ENCODE measurements at regions not wholly inside any gene's neighbourhood (a gene's known extent, or its start where the extent isn't known, plus 50 kb on each side); places are given as distances from the start of the nearest gene placed in this dataset.

DNA sequence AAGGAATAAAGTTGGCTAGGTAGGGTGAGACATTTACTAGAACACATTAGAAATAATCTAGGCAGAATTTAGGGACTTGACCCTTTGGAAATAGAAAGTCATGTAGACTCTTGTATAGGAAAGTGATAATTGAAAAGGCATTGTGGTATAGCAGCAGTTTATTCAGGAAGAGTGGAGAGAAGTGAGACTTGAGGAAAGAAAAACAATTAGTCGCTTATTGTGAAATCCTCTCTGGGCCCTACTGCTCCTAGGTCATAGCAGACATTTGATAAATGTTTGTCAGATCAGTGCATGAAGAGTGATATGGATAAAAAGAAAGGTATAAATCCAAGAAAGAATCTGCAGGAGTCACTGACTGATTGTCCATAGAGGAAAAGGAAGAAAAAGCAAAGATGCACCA is 337.6 kb downstream of the HNRNPD start:
- H2AK5ac ChIP-seq (ENCODE audit: low read depth, low read length) = no peak overlapping the region
- no peak overlapping the region for H3K4me2 ChIP-seq (ENCODE audit: insufficient read depth in 1 of 2, low read depth in 2 of 2, low read length in 2 of 2)
- H2BK12ac ChIP-seq (ENCODE audit: low read depth, low read length) = no peak overlapping the region
- H3K4me3 ChIP-seq (ENCODE audit: extremely low read depth in 1 of 4, insufficient read depth in 2 of 4, low read depth in 3 of 4, low read length in 4 of 4) = no peak overlapping the region
- H3K79me2 ChIP-seq (ENCODE audit: control insufficient read depth in 1 of 2, insufficient read depth in 2 of 2, low read length in 2 of 2) = no peaks in the 10 kb centered on the region; a peak in 1 of 4 replicates
- H4K8ac ChIP-seq (ENCODE audit: extremely low read depth, insufficient read depth, low read length) = no peak overlapping the region
- H2BK120ac ChIP-seq (replicated peaks; ENCODE audit: low read depth, low read length) = no peak overlapping the region
- H3K14ac ChIP-seq (ENCODE audit: insufficient read length) = no peak overlapping the region
- H2BK5ac ChIP-seq (ENCODE audit: low read depth, low read length) = no peak overlapping the region
- no peak overlapping the region for H2BK20ac ChIP-seq (ENCODE audit: low read length)
- no peaks in the 10 kb centered on the region; a peak in 1 of 7 replicates for H3K27me3 ChIP-seq (replicated peaks in 1 of 4; ENCODE audit: control insufficient read depth in 3 of 4, extremely low read depth in 1 of 4, insufficient read depth in 3 of 4, low read length in 3 of 4)
- H3K4ac ChIP-seq (replicated peaks; ENCODE audit: insufficient read length, low read depth, low read length) = no peak overlapping the region
- ChIA-PET CTCF (ENCODE audit: partially characterized antibody) (no interaction called here), POLR2A (ENCODE audit: partially characterized antibody) (no interaction called here)
- no peaks in the 10 kb centered on the region for H3K23me2 ChIP-seq (ENCODE audit: low read depth, low read length)
- H3K23ac ChIP-seq (ENCODE audit: insufficient read length) = no peak overlapping the region
- no peaks in the 10 kb centered on the region for H3K9me3 ChIP-seq (ENCODE audit: insufficient read depth in 2 of 2, low read depth in 1 of 2, low read length in 1 of 2)
- TF ChIP-seq HDAC6 (IDR thresholded peaks at IDR 0.05; ENCODE audit: low read depth, low read length) = no peak
- TF ChIP-seq ATF2 (IDR thresholded peaks at IDR 0.05; ENCODE audit: low read length) = no peak
- TF ChIP-seq CTBP2 (IDR thresholded peaks at IDR 0.05; ENCODE audit: borderline replicate concordance, insufficient read depth, insufficient read length, low read length) = no peak
- no peak for TF ChIP-seq CHD2 (IDR thresholded peaks at IDR 0.05; ENCODE audit: low read length)
- no peak overlapping the region for H3K56ac ChIP-seq (replicated peaks; ENCODE audit: insufficient read length, low read depth, low read length)
- FAIRE-seq (no peak), DNase-seq (ENCODE audit: low read depth in 1 of 2, low spot score in 2 of 2) (no peak)
- H3K9ac ChIP-seq (replicated peaks in 1 of 4; ENCODE audit: extremely low read depth in 1 of 4, low read depth in 3 of 4, low read length in 3 of 4) = no peak overlapping the region
- H3K4me1 ChIP-seq (replicated peaks in 1 of 4; ENCODE audit: control insufficient read depth in 3 of 4, insufficient read depth in 4 of 4, low read length in 3 of 4) = no peaks in the 10 kb centered on the region; a peak in 3 of 7 replicates
- H3K36me3 ChIP-seq (ENCODE audit: control insufficient read depth in 2 of 4, insufficient read depth in 4 of 4, low read length in 3 of 4) = no peaks in the 10 kb centered on the region
- 93% methylated on average over 1 of the region's 1 CpG; no CpG with 5 or more reads in 1 of the 2 experiments for WGBS, 2 experiments (ENCODE audit: extremely low coverage in 1 of 2, insufficient coverage in 1 of 2, insufficient read length in 1 of 2, insufficient replicate concordance in 2 of 2, low coverage in 1 of 2, low lambda C conversion rate in 2 of 2, missing lambda C conversion rate in 1 of 2)
- H2BK15ac ChIP-seq (ENCODE audit: low read length) = no peak overlapping the region
- H3K79me1 ChIP-seq (ENCODE audit: low read depth, low read length) = no peaks in the 10 kb centered on the region
- no peak overlapping the region for H3K27ac ChIP-seq (ENCODE audit: low read depth, low read length)
- H3K18ac ChIP-seq (ENCODE audit: extremely low read depth, low read length) = no peak overlapping the region
- no peaks in the 10 kb centered on the region for H4K20me1 ChIP-seq (replicated peaks in 1 of 2; ENCODE audit: control insufficient read depth in 1 of 2, insufficient read depth in 2 of 2, low read length in 2 of 2)
- no peak overlapping the region for H4K5ac ChIP-seq (ENCODE audit: insufficient read length, low read depth, low read length)
- no peak overlapping the region for H2AFZ ChIP-seq (ENCODE audit: low read length)
- no peak overlapping the region for H4K91ac ChIP-seq (replicated peaks; ENCODE audit: insufficient read length, low read length)

Measured in H1 (cell line).